Gastroesophageal sphincter (tissue), 4 donors: ENCODE measurements at regions not wholly inside any gene's neighbourhood (a gene's known extent, or its start where the extent isn't known, plus 50 kb on each side); places are given as distances from the start of the nearest gene placed in this dataset.

ENCODE experiments used
- ATAC-seq: fragments of 150-250 bp; one replicate; pipeline ENCODE4 v1.9.1; 2016; ENCODE audit warnings: mild to moderate bottlenecking, moderate library complexity
- H3K27ac ChIP-seq, 4 donors: fragments of 200-600 bp; sonication (generic) in 3 of 4; 1 replicate in 3 of 4; 2 replicates in 1 of 4; pipeline ENCODE4 v1.5.1; 2016 to 2019
- H3K27me3 ChIP-seq: fragments of 200-600 bp; sonication (generic); one replicate; pipeline ENCODE4 v1.5.1; 2019
- H3K36me3 ChIP-seq, 2 donors: fragments of 200-600 bp; sonication (generic); one replicate each; pipeline ENCODE4 v1.5.1; 2019; ENCODE audit warnings: control low read depth in 1 of 2
- H3K4me1 ChIP-seq, 3 donors: fragments of 200-600 bp; sonication (generic); 1 replicate in 2 of 3; 2 replicates in 1 of 3; pipeline ENCODE4 v1.5.1; 2016 to 2019; ENCODE audit warnings: control low read depth in 2 of 3
- H3K4me3 ChIP-seq, 2 donors: fragments of 200-600 bp; sonication (generic); one replicate each; pipeline ENCODE4 v1.5.1; 2019; ENCODE audit warnings: mild to moderate bottlenecking in 1 of 2, moderate library complexity in 1 of 2
- H3K9me3 ChIP-seq, 3 donors: fragments of 200-600 bp; sonication (generic); one replicate each; pipeline ENCODE4 v1.5.1; 2017 to 2019; ENCODE audit warnings: control low read depth in 2 of 3
- CTCF ChIP-seq, 4 experiments: fragments of 200-600 bp in 2 of 4; fragments of 450-650 bp in 2 of 4; sonication (generic) in 1 of 4; IDR thresholded peaks; one replicate each; pipeline ENCODE4 v1.5.1; 2017 to 2019; ENCODE audit warnings: antibody characterized with exemption in 4 of 4, mild to moderate bottlenecking in 2 of 4, moderate library complexity in 2 of 4
- EP300 ChIP-seq: sonication (generic); formaldehyde crosslinking; IDR thresholded peaks from one replicate; pipeline ENCODE4 v1.6.1; 2017; ENCODE audit warnings: antibody characterized with exemption, mild to moderate bottlenecking
- POLR2A ChIP-seq, 2 donors: fragments of 450-650 bp; IDR thresholded peaks; one replicate each; pipeline ENCODE4 v1.6.1; 2017; ENCODE audit warnings: antibody characterized with exemption in 2 of 2, mild to moderate bottlenecking in 2 of 2, moderate library complexity in 1 of 2
- POLR2AphosphoS5 ChIP-seq: sonication (generic); formaldehyde crosslinking; IDR thresholded peaks from one replicate; pipeline ENCODE4 v1.6.1; 2017; ENCODE audit warnings: antibody characterized with exemption
- WGBS, 2 donors: methylation state at CpG; one replicate each; pipeline ENCODE4 v1.1.5; 2018; ENCODE audit warnings: low coverage in 1 of 2; 5-methylcytosine and 5-hydroxymethylcytosine counted together

- H3K4me3 ChIP-seq = no peak overlapping the region
- ATAC-seq = no peak
These were observed 193.6 kb downstream of the AASDHPPT start for GRCh38 chr11:106271086-106271485.

GRCh38 chr11:106271686-106272085 is 194.2 kb downstream of the AASDHPPT start:
- 88 to 90% methylated on average over 2 of the region's 2 CpGs for WGBS, 2 donors
- H3K4me3 ChIP-seq = no peak overlapping the region
- H3K27me3 ChIP-seq = no peaks in the 10 kb centered on the region
- TF ChIP-seq POLR2A (IDR thresholded peaks at IDR 0.05) (no peak), POLR2AphosphoS5 (no peak), CTCF (IDR thresholded peaks at IDR 0.05) (no peak)
- H3K27ac ChIP-seq = no peak overlapping the region
- H3K9me3 ChIP-seq = no peaks in the 10 kb centered on the region
- no peaks in the 10 kb centered on the region for H3K36me3 ChIP-seq
- ATAC-seq = no peak
- H3K4me1 ChIP-seq = no peaks in the 10 kb centered on the region

More at GRCh38 chr11:106271086-106271485, 193.6 kb downstream of the AASDHPPT start:
- Histone ChIP-seq H3K9me3 (no peaks in the 10 kb centered on the region), H3K36me3 (no peaks in the 10 kb centered on the region), H3K4me1 (no peaks in the 10 kb centered on the region), H3K27ac (no peak overlapping the region), H3K27me3 (no peaks in the 10 kb centered on the region)
- TF ChIP-seq POLR2AphosphoS5 = no peak
- no peak for TF ChIP-seq POLR2A (IDR thresholded peaks at IDR 0.05)
- no peak for TF ChIP-seq CTCF (IDR thresholded peaks at IDR 0.05)
- TF ChIP-seq EP300 = no peak

GRCh38 chr11:106275151-106275550 is 197.7 kb downstream of the AASDHPPT start:
- no peaks in the 10 kb centered on the region for H3K4me1 ChIP-seq

GRCh38 chr11:106276126-106276525 is 198.7 kb downstream of the AASDHPPT start:
- H3K4me3 ChIP-seq = no peak overlapping the region
- ATAC-seq = no peak
- no peak for TF ChIP-seq POLR2A (IDR thresholded peaks at IDR 0.05)
- no peak for TF ChIP-seq CTCF (IDR thresholded peaks at IDR 0.05)
- TF ChIP-seq EP300 = no peak
- no peak for TF ChIP-seq POLR2AphosphoS5
- no peaks in the 10 kb centered on the region for H3K27me3 ChIP-seq
- H3K27ac ChIP-seq = no peak overlapping the region
- no peaks in the 10 kb centered on the region for H3K9me3 ChIP-seq
- H3K36me3 ChIP-seq = no peaks in the 10 kb centered on the region
- no peaks in the 10 kb centered on the region for H3K4me1 ChIP-seq

More at GRCh38 chr11:106275151-106275550, 197.7 kb downstream of the AASDHPPT start:
- Histone ChIP-seq H3K9me3 (no peaks in the 10 kb centered on the region), H3K36me3 (no peaks in the 10 kb centered on the region), H3K27me3 (no peaks in the 10 kb centered on the region), H3K27ac (no peak overlapping the region), H3K4me3 (no peak overlapping the region)
- WGBS, 2 donors = 71% methylated on average over 1 of the region's 1 CpG; no CpG with 5 or more reads in 1 of the 2 donors
- TF ChIP-seq EP300 (no peak), POLR2AphosphoS5 (no peak), CTCF (IDR thresholded peaks at IDR 0.05) (no peak), POLR2A (IDR thresholded peaks at IDR 0.05) (no peak)
- ATAC-seq = no peak

- Histone ChIP-seq H3K36me3 (no peaks in the 10 kb centered on the region), H3K9me3 (no peaks in the 10 kb centered on the region), H3K27ac (no peak overlapping the region), H3K4me1 (no peaks in the 10 kb centered on the region), H3K4me3 (no peak overlapping the region), H3K27me3 (no peaks in the 10 kb centered on the region)
- no peak for ATAC-seq
- WGBS, 2 donors = no CpG with 5 or more reads among the region's 2 CpGs
- TF ChIP-seq EP300 (no peak), POLR2A (IDR thresholded peaks at IDR 0.05) (no peak), POLR2AphosphoS5 (no peak), CTCF (IDR thresholded peaks at IDR 0.05) (no peak)
These were observed 199.5 kb downstream of the AASDHPPT start for GRCh38 chr11:106276859-106277436.
